ENCODE measurements at regions not wholly inside any gene's neighbourhood (a gene's known extent, or its start where the extent isn't known, plus 50 kb on each side); places are given as distances from the start of the nearest gene placed in this dataset.
A peak's percentile ranks its signal among the peaks of the same experiment; 100 is the strongest.

GRCh38 chr10:129334266-129334665, 132.8 kb upstream of the MGMT start:
- Mint-ChIP-seq H3K9me3 (no peaks in the 10 kb centered on the region), H3K36me3 (ENCODE audit: low read depth) (no peaks in the 10 kb centered on the region), H3K4me1 (peaks cover 33% of the 10 kb centered on the region), H3K27ac (peak overlapping the region in 2 of 3 experiments; percentile 49 to 62), H3K27me3 (ENCODE audit: low read depth) (peaks cover 76% of the 10 kb centered on the region), H3K4me3 (peak overlapping the region in 1 of 3 experiments; percentile 12)
- TF ChIP-seq CTCF (IDR thresholded peaks at IDR 0.05; ENCODE audit: unreplicated experiment in 3 of 3), result no peak

- H3K9me3 Mint-ChIP-seq, result no peaks in the 10 kb centered on the region
- no peaks in the 10 kb centered on the region for H3K36me3 Mint-ChIP-seq (ENCODE audit: low read depth)
- no peak overlapping the region for H3K4me3 Mint-ChIP-seq
- TF ChIP-seq CTCF (IDR thresholded peaks at IDR 0.05; ENCODE audit: unreplicated experiment in 3 of 3), result no peak
- peaks cover 71% of the 10 kb centered on the region for H3K27me3 Mint-ChIP-seq (ENCODE audit: low read depth)
- no peak overlapping the region for H3K27ac Mint-ChIP-seq
- H3K4me1 Mint-ChIP-seq, result peaks cover 30% of the 10 kb centered on the region
Observed at GRCh38 chr10:129335396-129335795, 131.6 kb upstream of the MGMT start.

GRCh38 chr10:129335942-129336341, 131.1 kb upstream of the MGMT start:
- Mint-ChIP-seq H3K4me3 (no peak overlapping the region), H3K27me3 (ENCODE audit: low read depth) (peaks cover 70% of the 10 kb centered on the region)
- no peak for TF ChIP-seq CTCF (IDR thresholded peaks at IDR 0.05; ENCODE audit: unreplicated experiment in 3 of 3)

GRCh38 chr10:129339191-129339590, 127.8 kb upstream of the MGMT start:
- H3K9me3 Mint-ChIP-seq, result no peaks in the 10 kb centered on the region
- peaks cover 75% of the 10 kb centered on the region for H3K27me3 Mint-ChIP-seq (ENCODE audit: low read depth)
- no peak overlapping the region for H3K4me3 Mint-ChIP-seq
- H3K4me1 Mint-ChIP-seq, result peaks cover 14% of the 10 kb centered on the region
- H3K27ac Mint-ChIP-seq, result no peak overlapping the region
- no peaks in the 10 kb centered on the region for H3K36me3 Mint-ChIP-seq (ENCODE audit: low read depth)
- TF ChIP-seq CTCF (IDR thresholded peaks at IDR 0.05; ENCODE audit: unreplicated experiment in 3 of 3), result no peak

More at GRCh38 chr10:129335942-129336341, 131.1 kb upstream of the MGMT start:
- H3K36me3 Mint-ChIP-seq (ENCODE audit: low read depth), result no peaks in the 10 kb centered on the region
- H3K27ac Mint-ChIP-seq, result no peak overlapping the region
- no peaks in the 10 kb centered on the region for H3K9me3 Mint-ChIP-seq
- H3K4me1 Mint-ChIP-seq, result peaks cover 24% of the 10 kb centered on the region

GRCh38 chr10:129339841-129340240, 127.2 kb upstream of the MGMT start:
- Mint-ChIP-seq H3K27ac (no peak overlapping the region), H3K36me3 (ENCODE audit: low read depth) (no peaks in the 10 kb centered on the region), H3K4me3 (no peak overlapping the region), H3K4me1 (peaks cover 14% of the 10 kb centered on the region), H3K27me3 (ENCODE audit: low read depth) (peaks cover 76% of the 10 kb centered on the region), H3K9me3 (no peaks in the 10 kb centered on the region)
- TF ChIP-seq CTCF (IDR thresholded peaks at IDR 0.05; ENCODE audit: unreplicated experiment in 3 of 3), result no peak

- H3K36me3 Mint-ChIP-seq (ENCODE audit: low read depth), result no peaks in the 10 kb centered on the region
- H3K27me3 Mint-ChIP-seq (ENCODE audit: low read depth), result peaks cover 74% of the 10 kb centered on the region
- no peak overlapping the region for H3K4me3 Mint-ChIP-seq
- peak overlapping the region in 1 of 3 experiments; percentile 71 for H3K27ac Mint-ChIP-seq
- H3K9me3 Mint-ChIP-seq, result no peaks in the 10 kb centered on the region
- TF ChIP-seq CTCF (IDR thresholded peaks at IDR 0.05; ENCODE audit: unreplicated experiment in 3 of 3), result no peak
- peaks cover 18% of the 10 kb centered on the region for H3K4me1 Mint-ChIP-seq
Observed at GRCh38 chr10:129341087-129341486, 126.0 kb upstream of the MGMT start.
